ENCODE measurements at regions not wholly inside any gene's neighbourhood (a gene's known extent, or its start where the extent isn't known, plus 50 kb on each side); places are given as distances from the start of the nearest gene placed in this dataset.

GRCh38 chr16:26189536-26189935, 497.8 kb downstream of the HS3ST4 start:
- DNase-seq = no peak

GRCh38 chr16:26194526-26194925, 502.8 kb downstream of the HS3ST4 start:
- DNase-seq = no peak

- no peak for DNase-seq
These were observed 503.5 kb downstream of the HS3ST4 start for GRCh38 chr16:26195225-26195624.

GRCh38 chr16:26196310-26196709, 504.6 kb downstream of the HS3ST4 start:
- no peak for DNase-seq

- DNase-seq = no peak
These were observed 505.0 kb downstream of the HS3ST4 start for GRCh38 chr16:26196802-26197201.

GRCh38 chr16:26197707-26198106, 505.9 kb downstream of the HS3ST4 start:
- DNase-seq = no peak

- no peak for DNase-seq
These were observed 506.5 kb downstream of the HS3ST4 start for GRCh38 chr16:26198221-26198620.

GRCh38 chr16:26204138-26204537, 512.4 kb downstream of the HS3ST4 start:
- DNase-seq = no peak

- DNase-seq = no peak
These were observed 519.8 kb downstream of the HS3ST4 start for GRCh38 chr16:26211542-26211941.

GRCh38 chr16:26212599-26212998, 520.8 kb downstream of the HS3ST4 start:
- DNase-seq = no peak

GRCh38 chr16:26214581-26215174, 522.9 kb downstream of the HS3ST4 start:
- no peak for DNase-seq

- DNase-seq = no peak
These were observed 529.1 kb downstream of the HS3ST4 start for GRCh38 chr16:26220894-26221293.

- DNase-seq = no peak
These were observed 539.9 kb downstream of the HS3ST4 start for GRCh38 chr16:26231647-26232046.

GRCh38 chr16:26240807-26241206, 549.0 kb downstream of the HS3ST4 start:
- no peak for DNase-seq

GRCh38 chr16:26247063-26247462, 555.3 kb downstream of the HS3ST4 start:
- DNase-seq = no peak

GRCh38 chr16:26252598-26252997, 560.8 kb downstream of the HS3ST4 start:
- no peak for DNase-seq

- DNase-seq = no peak
These were observed 569.9 kb downstream of the HS3ST4 start for GRCh38 chr16:26261621-26262020.

- DNase-seq = no peak
These were observed 571.6 kb downstream of the HS3ST4 start for GRCh38 chr16:26263406-26263805.

- DNase-seq = no peak
These were observed 575.9 kb downstream of the HS3ST4 start for GRCh38 chr16:26267641-26268040.

- no peak for DNase-seq
These were observed 577.9 kb downstream of the HS3ST4 start for GRCh38 chr16:26269673-26270072.

- DNase-seq = no peak
These were observed 581.8 kb downstream of the HS3ST4 start for GRCh38 chr16:26273607-26274006.

GRCh38 chr16:26275021-26275590, 583.3 kb downstream of the HS3ST4 start:
- DNase-seq = no peak

- no peak for DNase-seq
These were observed 584.5 kb downstream of the HS3ST4 start for GRCh38 chr16:26276289-26276688.

GRCh38 chr16:26281381-26282110, 589.8 kb downstream of the HS3ST4 start:
- DNase-seq = no peak

Data from kidney glomerular epithelial cell (primary cell).